Muscle of back (tissue), 3 donors: ENCODE measurements at regions not wholly inside any gene's neighbourhood (a gene's known extent, or its start where the extent isn't known, plus 50 kb on each side); places are given as distances from the start of the nearest gene placed in this dataset.
"Not testable (repeated sequence)": the region's sequence is repeated elsewhere in the genome, so short reads cannot be mapped to it uniquely, and the experiment has no call there.

Source experiments
- DNase-seq, 3 donors: peaks; one replicate each; pipeline versions ENCODE4 v3.0.0 to v3.0.0-alpha.2; 2013

- DNase-seq, result no peak
These were observed 92.8 kb downstream of the EOMES start for GRCh38 chr3:27629366-27629765.

- DNase-seq, result no peak
These were observed 93.9 kb downstream of the EOMES start for GRCh38 chr3:27628026-27628750.

- DNase-seq, result no peak
These were observed 95.5 kb downstream of the EOMES start for GRCh38 chr3:27626596-27627118.

GRCh38 chr3:27625864-27626263 lies 96.3 kb downstream of the EOMES start:
- DNase-seq, result no peak

- no peak for DNase-seq
These were observed 98.9 kb downstream of the EOMES start for GRCh38 chr3:27623085-27623753.

- DNase-seq, result no peak
These were observed 104.6 kb downstream of the EOMES start for GRCh38 chr3:27617552-27617951.

- DNase-seq, result no peak
These were observed 106.1 kb downstream of the EOMES start for GRCh38 chr3:27616031-27616430.

- DNase-seq, result no peak
These were observed 106.6 kb downstream of the EOMES start for GRCh38 chr3:27615555-27615954.

- DNase-seq, result no peak
These were observed 107.5 kb downstream of the EOMES start for GRCh38 chr3:27614592-27614991.

- no peak for DNase-seq
These were observed 108.2 kb downstream of the EOMES start for GRCh38 chr3:27613846-27614500.

GRCh38 chr3:27610800-27611525 lies 111.2 kb downstream of the EOMES start:
- peak in 2 of 3 donors; percentile 33 to 67 for DNase-seq

- no peak for DNase-seq
These were observed 114.8 kb downstream of the EOMES start for GRCh38 chr3:27607370-27607769.

GRCh38 chr3:27606537-27606936 lies 115.6 kb downstream of the EOMES start:
- no peak for DNase-seq

- not testable (repeated sequence) for DNase-seq
These were observed 117.1 kb upstream of the SLC4A7 start for GRCh38 chr3:27601311-27601710.

- DNase-seq, result not testable (repeated sequence)
These were observed 115.6 kb upstream of the SLC4A7 start for GRCh38 chr3:27599741-27600140.

GRCh38 chr3:27596921-27597320 lies 112.7 kb upstream of the SLC4A7 start:
- no peak for DNase-seq

GRCh38 chr3:27596334-27596841 lies 112.2 kb upstream of the SLC4A7 start:
- no peak for DNase-seq

- DNase-seq, result no peak
These were observed 110.0 kb upstream of the SLC4A7 start for GRCh38 chr3:27594096-27594690.

- DNase-seq, result no peak
These were observed 109.0 kb upstream of the SLC4A7 start for GRCh38 chr3:27593173-27593572.

GRCh38 chr3:27591312-27592210 lies 107.4 kb upstream of the SLC4A7 start:
- DNase-seq, result no peak
